ENCODE measurements at regions not wholly inside any gene's neighbourhood (a gene's known extent, or its start where the extent isn't known, plus 50 kb on each side); places are given as distances from the start of the nearest gene placed in this dataset.

- Histone ChIP-seq H3K27me3 (replicated peaks; ENCODE audit: control insufficient read depth, insufficient read depth, low read length) (no peaks in the 10 kb centered on the region), H3K36me3 (ENCODE audit: control insufficient read depth, insufficient read depth, low read length) (no peaks in the 10 kb centered on the region), H3K4me3 (replicated peaks; ENCODE audit: low read depth, low read length) (no peak overlapping the region)
- DNase-seq (ENCODE audit: extremely low read depth, insufficient read length), result no peak
- TF ChIP-seq, protein P1, sequence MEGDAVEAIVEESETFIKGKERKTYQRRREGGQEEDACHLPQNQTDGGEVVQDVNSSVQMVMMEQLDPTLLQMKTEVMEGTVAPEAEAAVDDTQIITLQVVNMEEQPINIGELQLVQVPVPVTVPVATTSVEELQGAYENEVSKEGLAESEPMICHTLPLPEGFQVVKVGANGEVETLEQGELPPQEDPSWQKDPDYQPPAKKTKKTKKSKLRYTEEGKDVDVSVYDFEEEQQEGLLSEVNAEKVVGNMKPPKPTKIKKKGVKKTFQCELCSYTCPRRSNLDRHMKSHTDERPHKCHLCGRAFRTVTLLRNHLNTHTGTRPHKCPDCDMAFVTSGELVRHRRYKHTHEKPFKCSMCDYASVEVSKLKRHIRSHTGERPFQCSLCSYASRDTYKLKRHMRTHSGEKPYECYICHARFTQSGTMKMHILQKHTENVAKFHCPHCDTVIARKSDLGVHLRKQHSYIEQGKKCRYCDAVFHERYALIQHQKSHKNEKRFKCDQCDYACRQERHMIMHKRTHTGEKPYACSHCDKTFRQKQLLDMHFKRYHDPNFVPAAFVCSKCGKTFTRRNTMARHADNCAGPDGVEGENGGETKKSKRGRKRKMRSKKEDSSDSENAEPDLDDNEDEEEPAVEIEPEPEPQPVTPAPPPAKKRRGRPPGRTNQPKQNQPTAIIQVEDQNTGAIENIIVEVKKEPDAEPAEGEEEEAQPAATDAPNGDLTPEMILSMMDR (IDR thresholded peaks at IDR 0.05; ENCODE audit: insufficient read depth, low read length, poor library complexity, severe bottlenecking), result peak; percentile 68
These were observed 251.2 kb downstream of the RRAGC start for GRCh38 chr1:38608202-38608864.

GRCh38 chr1:38607526-38607925 is 252.0 kb downstream of the RRAGC start:
- Histone ChIP-seq H3K4me3 (replicated peaks; ENCODE audit: low read depth, low read length) (no peak overlapping the region), H3K36me3 (ENCODE audit: control insufficient read depth, insufficient read depth, low read length) (no peaks in the 10 kb centered on the region), H3K27me3 (replicated peaks; ENCODE audit: control insufficient read depth, insufficient read depth, low read length) (no peaks in the 10 kb centered on the region)
- DNase-seq (ENCODE audit: extremely low read depth, insufficient read length), result no peak
- TF ChIP-seq, protein P1 (IDR thresholded peaks at IDR 0.05; ENCODE audit: insufficient read depth, low read length, poor library complexity, severe bottlenecking), result no peak

- no peaks in the 10 kb centered on the region for H3K36me3 ChIP-seq (ENCODE audit: control insufficient read depth, insufficient read depth, low read length)
- TF ChIP-seq, protein P1 (IDR thresholded peaks at IDR 0.05; ENCODE audit: insufficient read depth, low read length, poor library complexity, severe bottlenecking), result no peak
- DNase-seq (ENCODE audit: extremely low read depth, insufficient read length), result no peak
- H3K4me3 ChIP-seq (replicated peaks; ENCODE audit: low read depth, low read length), result no peak overlapping the region
- no peaks in the 10 kb centered on the region; the same call in 1 of the 2 replicates for H3K27me3 ChIP-seq (replicated peaks; ENCODE audit: control insufficient read depth, insufficient read depth, low read length)
These were observed 254.5 kb downstream of the RRAGC start for GRCh38 chr1:38605063-38605462.

- no peaks in the 10 kb centered on the region; the same call in 1 of the 2 replicates for H3K27me3 ChIP-seq (replicated peaks; ENCODE audit: control insufficient read depth, insufficient read depth, low read length)
- TF ChIP-seq, protein P1 (IDR thresholded peaks at IDR 0.05; ENCODE audit: insufficient read depth, low read length, poor library complexity, severe bottlenecking), result no peak
- DNase-seq (ENCODE audit: extremely low read depth, insufficient read length), result no peak
- H3K4me3 ChIP-seq (replicated peaks; ENCODE audit: low read depth, low read length), result no peak overlapping the region
- no peaks in the 10 kb centered on the region for H3K36me3 ChIP-seq (ENCODE audit: control insufficient read depth, insufficient read depth, low read length)
These were observed 255.7 kb downstream of the RRAGC start for GRCh38 chr1:38603907-38604306.

DNA sequence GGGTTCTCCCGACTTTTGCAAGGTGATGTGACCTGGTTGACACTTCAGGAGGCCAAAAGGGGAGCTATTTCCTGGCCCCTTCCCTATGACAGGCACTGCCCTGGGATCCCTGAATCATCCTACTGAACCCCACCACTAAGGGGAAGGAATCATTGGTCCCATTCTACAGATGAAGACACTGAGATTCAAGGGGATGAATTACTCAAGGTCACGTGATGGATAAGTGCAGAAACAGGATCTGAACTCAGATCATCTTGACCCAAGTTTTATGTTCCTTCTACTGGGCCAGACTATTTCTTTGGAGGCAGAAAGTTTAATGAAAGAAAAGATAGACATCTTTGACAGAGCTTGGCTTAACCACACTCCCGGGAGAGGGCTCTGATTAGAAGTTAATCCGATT is 258.7 kb downstream of the RRAGC start:
- Histone ChIP-seq H3K4me3 (replicated peaks; ENCODE audit: low read depth, low read length) (no peak overlapping the region), H3K27me3 (replicated peaks; ENCODE audit: control insufficient read depth, insufficient read depth, low read length) (no peaks in the 10 kb centered on the region; the same call in 1 of the 2 replicates), H3K36me3 (ENCODE audit: control insufficient read depth, insufficient read depth, low read length) (no peaks in the 10 kb centered on the region)
- TF ChIP-seq, protein P1 (IDR thresholded peaks at IDR 0.05; ENCODE audit: insufficient read depth, low read length, poor library complexity, severe bottlenecking), result no peak
- no peak for DNase-seq (ENCODE audit: extremely low read depth, insufficient read length)

Measured in GM06990 (cell line).